ENCODE measurements at regions not wholly inside any gene's neighbourhood (a gene's known extent, or its start where the extent isn't known, plus 50 kb on each side); places are given as distances from the start of the nearest gene placed in this dataset.

DNA sequence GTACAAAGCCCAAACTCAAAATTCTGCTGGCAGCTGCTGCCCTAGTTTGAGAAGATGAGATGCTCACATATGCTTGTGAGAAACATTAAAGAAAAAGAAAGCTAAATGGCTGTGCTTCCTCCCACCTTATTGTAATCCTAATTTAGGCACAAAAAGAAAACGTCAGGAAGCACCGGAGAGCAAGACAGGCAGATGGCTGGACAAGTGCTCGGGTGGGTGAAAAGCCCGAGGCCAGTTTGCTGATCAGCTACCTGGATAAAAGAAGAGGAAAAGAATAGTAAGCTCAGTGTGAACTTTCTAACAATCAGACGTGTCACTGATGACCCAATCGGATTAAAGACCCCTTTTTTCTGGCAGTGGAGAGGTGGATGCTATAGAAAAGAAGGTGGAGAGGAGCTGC, 368.0 kb upstream of the ATP10A start:
- TF ChIP-seq EZH2 (IDR thresholded peaks at IDR 0.05; ENCODE audit: borderline replicate concordance, insufficient read depth, low read length, poor library complexity, severe bottlenecking) (no peak), TAF1 (IDR thresholded peaks at IDR 0.05; ENCODE audit: low read depth) (no peak), POLR2AphosphoS5 (IDR thresholded peaks at IDR 0.05) (no peak), SMC3 (conservative IDR thresholded peaks at IDR 0.05; ENCODE audit: poor library complexity) (no peak)
- TF ChIP-seq, protein P1, sequence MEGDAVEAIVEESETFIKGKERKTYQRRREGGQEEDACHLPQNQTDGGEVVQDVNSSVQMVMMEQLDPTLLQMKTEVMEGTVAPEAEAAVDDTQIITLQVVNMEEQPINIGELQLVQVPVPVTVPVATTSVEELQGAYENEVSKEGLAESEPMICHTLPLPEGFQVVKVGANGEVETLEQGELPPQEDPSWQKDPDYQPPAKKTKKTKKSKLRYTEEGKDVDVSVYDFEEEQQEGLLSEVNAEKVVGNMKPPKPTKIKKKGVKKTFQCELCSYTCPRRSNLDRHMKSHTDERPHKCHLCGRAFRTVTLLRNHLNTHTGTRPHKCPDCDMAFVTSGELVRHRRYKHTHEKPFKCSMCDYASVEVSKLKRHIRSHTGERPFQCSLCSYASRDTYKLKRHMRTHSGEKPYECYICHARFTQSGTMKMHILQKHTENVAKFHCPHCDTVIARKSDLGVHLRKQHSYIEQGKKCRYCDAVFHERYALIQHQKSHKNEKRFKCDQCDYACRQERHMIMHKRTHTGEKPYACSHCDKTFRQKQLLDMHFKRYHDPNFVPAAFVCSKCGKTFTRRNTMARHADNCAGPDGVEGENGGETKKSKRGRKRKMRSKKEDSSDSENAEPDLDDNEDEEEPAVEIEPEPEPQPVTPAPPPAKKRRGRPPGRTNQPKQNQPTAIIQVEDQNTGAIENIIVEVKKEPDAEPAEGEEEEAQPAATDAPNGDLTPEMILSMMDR (IDR thresholded peaks at IDR 0.05; ENCODE audit: poor library complexity, severe bottlenecking): no peak
- TF ChIP-seq, protein P2, sequence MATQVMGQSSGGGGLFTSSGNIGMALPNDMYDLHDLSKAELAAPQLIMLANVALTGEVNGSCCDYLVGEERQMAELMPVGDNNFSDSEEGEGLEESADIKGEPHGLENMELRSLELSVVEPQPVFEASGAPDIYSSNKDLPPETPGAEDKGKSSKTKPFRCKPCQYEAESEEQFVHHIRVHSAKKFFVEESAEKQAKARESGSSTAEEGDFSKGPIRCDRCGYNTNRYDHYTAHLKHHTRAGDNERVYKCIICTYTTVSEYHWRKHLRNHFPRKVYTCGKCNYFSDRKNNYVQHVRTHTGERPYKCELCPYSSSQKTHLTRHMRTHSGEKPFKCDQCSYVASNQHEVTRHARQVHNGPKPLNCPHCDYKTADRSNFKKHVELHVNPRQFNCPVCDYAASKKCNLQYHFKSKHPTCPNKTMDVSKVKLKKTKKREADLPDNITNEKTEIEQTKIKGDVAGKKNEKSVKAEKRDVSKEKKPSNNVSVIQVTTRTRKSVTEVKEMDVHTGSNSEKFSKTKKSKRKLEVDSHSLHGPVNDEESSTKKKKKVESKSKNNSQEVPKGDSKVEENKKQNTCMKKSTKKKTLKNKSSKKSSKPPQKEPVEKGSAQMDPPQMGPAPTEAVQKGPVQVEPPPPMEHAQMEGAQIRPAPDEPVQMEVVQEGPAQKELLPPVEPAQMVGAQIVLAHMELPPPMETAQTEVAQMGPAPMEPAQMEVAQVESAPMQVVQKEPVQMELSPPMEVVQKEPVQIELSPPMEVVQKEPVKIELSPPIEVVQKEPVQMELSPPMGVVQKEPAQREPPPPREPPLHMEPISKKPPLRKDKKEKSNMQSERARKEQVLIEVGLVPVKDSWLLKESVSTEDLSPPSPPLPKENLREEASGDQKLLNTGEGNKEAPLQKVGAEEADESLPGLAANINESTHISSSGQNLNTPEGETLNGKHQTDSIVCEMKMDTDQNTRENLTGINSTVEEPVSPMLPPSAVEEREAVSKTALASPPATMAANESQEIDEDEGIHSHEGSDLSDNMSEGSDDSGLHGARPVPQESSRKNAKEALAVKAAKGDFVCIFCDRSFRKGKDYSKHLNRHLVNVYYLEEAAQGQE (IDR thresholded peaks at IDR 0.05; ENCODE audit: borderline replicate concordance): no peak

All from neural cell (in vitro differentiated cells).